Skin epidermis (tissue), 12 donors: ENCODE measurements at regions not wholly inside any gene's neighbourhood (a gene's known extent, or its start where the extent isn't known, plus 50 kb on each side); places are given as distances from the start of the nearest gene placed in this dataset.

Experiments used
- H3K27ac ChIP-seq, 21 experiments: fragments of 200-600 bp; sonication (generic) in 11 of 21; one replicate each; pipeline ENCODE4 v1.5.0; 2020; ENCODE audit warnings: mild to moderate bottlenecking in 3 of 21, inconsistent platforms in 2 of 21, moderate library complexity in 2 of 21
- H3K4me3 ChIP-seq, 7 experiments: fragments of 200-600 bp; sonication (generic) in 2 of 7; one replicate each; pipeline ENCODE4 v1.5.0; 2020; ENCODE audit warnings: inconsistent platforms in 2 of 7, mild to moderate bottlenecking in 2 of 7, moderate library complexity in 1 of 7

DNA sequence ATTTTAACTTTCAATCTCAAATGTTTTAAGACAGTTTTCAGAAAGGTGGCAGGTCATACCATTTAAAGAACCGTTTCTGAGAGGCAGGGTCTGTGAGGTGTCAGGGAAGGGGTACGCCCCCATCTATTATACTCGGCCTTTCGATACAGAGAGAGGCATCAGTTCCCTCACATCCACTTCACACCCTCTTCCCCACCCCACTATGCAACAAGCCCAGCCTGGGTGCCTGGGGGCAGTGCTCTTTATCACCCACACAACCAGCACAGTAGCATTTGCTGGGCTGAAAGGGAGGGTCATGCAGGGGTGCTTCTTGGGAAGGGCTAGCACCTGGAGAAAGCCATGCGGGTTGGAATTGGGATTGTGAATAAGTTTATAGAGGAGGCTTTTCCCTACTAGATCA is 56.0 kb upstream of the KCNMB2 start:
- H3K27ac ChIP-seq: no peak overlapping the region
- H3K4me3 ChIP-seq: no peak overlapping the region

- no peak overlapping the region for H3K27ac ChIP-seq
- no peak overlapping the region for H3K4me3 ChIP-seq
These were observed 55.4 kb upstream of the KCNMB2 start for GRCh38 chr3:178480795-178481194.

- Histone ChIP-seq H3K27ac (no peak overlapping the region), H3K4me3 (no peak overlapping the region)
These were observed 53.3 kb upstream of the KCNMB2 start for GRCh38 chr3:178482981-178483380.

DNA sequence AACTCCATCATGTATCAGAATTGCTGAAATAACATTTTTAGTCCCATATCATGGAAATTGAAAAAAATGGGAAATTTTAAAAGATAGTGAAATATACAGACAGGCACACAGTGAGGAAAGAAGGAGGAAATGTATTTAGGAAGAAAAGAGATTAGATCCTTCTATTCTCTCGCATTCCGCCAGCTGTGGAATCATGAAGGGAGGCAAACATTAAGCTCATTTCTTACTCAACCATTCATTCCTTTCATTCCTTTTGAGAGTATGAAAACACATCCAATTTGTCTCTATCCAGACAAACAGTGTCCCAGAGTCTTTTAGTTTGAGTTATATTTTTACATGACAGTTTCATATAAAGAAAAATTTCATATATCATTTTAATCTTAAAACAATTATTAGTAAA is 52.5 kb upstream of the KCNMB2 start:
- no peak overlapping the region for H3K27ac ChIP-seq
- no peak overlapping the region for H3K4me3 ChIP-seq

DNA sequence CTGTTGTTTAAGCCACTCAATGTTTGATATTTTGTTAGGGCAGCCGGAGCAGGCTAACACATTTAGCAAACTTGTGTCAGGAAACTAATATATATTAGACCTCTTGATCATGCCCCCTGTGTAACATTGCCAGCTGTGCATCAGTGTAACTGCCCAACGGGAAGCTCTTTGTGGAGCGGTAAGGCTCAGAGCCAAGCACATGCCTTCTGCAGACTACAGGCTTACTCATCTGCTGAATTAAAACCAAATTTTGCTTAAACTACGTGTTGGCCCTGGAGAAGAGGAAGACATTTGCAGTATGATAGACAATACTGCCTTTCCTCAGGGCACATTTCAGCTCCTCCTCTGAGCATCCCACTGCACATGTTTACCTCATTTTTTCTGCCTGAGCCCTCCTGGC is 50.5 kb upstream of the KCNMB2 start:
- Histone ChIP-seq H3K4me3 (no peak overlapping the region), H3K27ac (peak overlapping the region in 2 of 21 experiments; percentile 28 to 49)
